Left lung (tissue), 4 donors: ENCODE measurements at regions not wholly inside any gene's neighbourhood (a gene's known extent, or its start where the extent isn't known, plus 50 kb on each side); places are given as distances from the start of the nearest gene placed in this dataset.

Source experiments
- ATAC-seq: fragments of 200-7000 bp; cut with Tn5 transposase; one replicate; pipeline ENCODE4 v1.9.1; 2020; ENCODE audit warnings: moderate library complexity
- DNase-seq, 4 donors: peaks; one replicate each; pipeline ENCODE4 v3.0.0-alpha.2; 2013 to 2020
- H3K27ac ChIP-seq, 2 donors: fragments of 200-600 bp; sonication (generic) in 1 of 2; one replicate each; pipeline versions ENCODE4 v1.5.0 to v1.8.0; 2020 to 2021
- H3K27me3 ChIP-seq, 2 donors: fragments of 200-600 bp; sonication (generic) in 1 of 2; one replicate each; pipeline versions ENCODE4 v1.5.0 to v1.8.0; 2020 to 2021
- H3K36me3 ChIP-seq, 2 donors: fragments of 200-600 bp; sonication (generic) in 1 of 2; one replicate each; pipeline versions ENCODE4 v1.5.0 to v1.8.0; 2020 to 2021
- H3K4me1 ChIP-seq, 2 donors: fragments of 200-600 bp; one replicate each; pipeline ENCODE4 v1.8.0; 2021
- H3K4me3 ChIP-seq, 2 donors: fragments of 200-600 bp; sonication (generic) in 1 of 2; one replicate each; pipeline versions ENCODE4 v1.5.0 to v1.8.0; 2020 to 2021; ENCODE audit warnings: mild to moderate bottlenecking in 1 of 2
- H3K9me3 ChIP-seq, 2 donors: fragments of 200-600 bp; sonication (generic) in 1 of 2; one replicate each; pipeline versions ENCODE4 v1.5.0 to v1.8.0; 2020 to 2021
- CTCF ChIP-seq, 2 donors: fragments of 200-600 bp; sonication (generic) in 1 of 2; IDR thresholded peaks; one replicate each; pipeline versions ENCODE4 v1.5.0 to v1.8.0; 2021; ENCODE audit warnings: antibody characterized with exemption in 2 of 2
- intact Hi-C, 2 donors: fragments of 100-400 bp; cut with DNase I; formaldehyde crosslinking; loops; one replicate each; pipeline versions ENCODE4 v1.11.2 to v1.14.2; 2022
- donor health status: DM: no; HTN: yes; CAD: no.
- donor health status: DM: no; HTN: no; CAD: no.

GRCh38 chr14:25953532-25954139, 644.2 kb downstream of the NOVA1 start:
- Histone ChIP-seq H3K36me3 (no peaks in the 10 kb centered on the region), H3K27ac (no peak overlapping the region), H3K27me3 (no peaks in the 10 kb centered on the region), H3K9me3 (peaks cover 0 to 6% of the 10 kb centered on the region in 2 donors), H3K4me3 (no peak overlapping the region), H3K4me1 (no peaks in the 10 kb centered on the region)
- peak; percentile 36 for ATAC-seq
- TF ChIP-seq CTCF (IDR thresholded peaks at IDR 0.05), result no peak
- no peak for DNase-seq
- intact Hi-C loops, result no loop called here

- intact Hi-C loops, result no loop called here
Measured at GRCh38 chr14:25945746-25946145, 652.1 kb downstream of the NOVA1 start.

GRCh38 chr14:25944020-25944419, 653.8 kb downstream of the NOVA1 start:
- Histone ChIP-seq H3K4me3 (no peak overlapping the region), H3K27me3 (no peaks in the 10 kb centered on the region), H3K27ac (no peak overlapping the region), H3K9me3 (no peaks in the 10 kb centered on the region), H3K4me1 (no peaks in the 10 kb centered on the region), H3K36me3 (no peaks in the 10 kb centered on the region)
- no peak for TF ChIP-seq CTCF (IDR thresholded peaks at IDR 0.05)
- intact Hi-C loops, result no loop called here
- ATAC-seq (no peak), DNase-seq (no peak)

More at GRCh38 chr14:25945746-25946145, 652.1 kb downstream of the NOVA1 start:
- ATAC-seq (peak; percentile 52), DNase-seq (no peak)
- H3K27me3 ChIP-seq, result no peaks in the 10 kb centered on the region
- H3K36me3 ChIP-seq, result no peaks in the 10 kb centered on the region
- TF ChIP-seq CTCF (IDR thresholded peaks at IDR 0.05), result no peak
- no peaks in the 10 kb centered on the region for H3K9me3 ChIP-seq
- H3K27ac ChIP-seq, result no peak overlapping the region
- H3K4me3 ChIP-seq, result no peak overlapping the region
- H3K4me1 ChIP-seq, result no peaks in the 10 kb centered on the region

- H3K9me3 ChIP-seq, result no peaks in the 10 kb centered on the region
- no peaks in the 10 kb centered on the region for H3K27me3 ChIP-seq
- DNase-seq, result no peak
- no peak for ATAC-seq
- H3K4me3 ChIP-seq, result no peak overlapping the region
- intact Hi-C loops, result no loop called here
- H3K36me3 ChIP-seq, result no peaks in the 10 kb centered on the region
- H3K4me1 ChIP-seq, result no peaks in the 10 kb centered on the region
- TF ChIP-seq CTCF (IDR thresholded peaks at IDR 0.05), result no peak
- H3K27ac ChIP-seq, result no peak overlapping the region
Measured at GRCh38 chr14:25943329-25943728, 654.5 kb downstream of the NOVA1 start.

- Histone ChIP-seq H3K4me1 (no peaks in the 10 kb centered on the region), H3K4me3 (no peak overlapping the region), H3K36me3 (no peaks in the 10 kb centered on the region), H3K27ac (no peak overlapping the region), H3K27me3 (no peaks in the 10 kb centered on the region), H3K9me3 (no peaks in the 10 kb centered on the region)
- ATAC-seq (no peak), DNase-seq (no peak)
- TF ChIP-seq CTCF (IDR thresholded peaks at IDR 0.05), result no peak
- intact Hi-C loops, result no loop called here
Measured at GRCh38 chr14:25942090-25942489, 655.7 kb downstream of the NOVA1 start.
